ENCODE measurements at regions not wholly inside any gene's neighbourhood (a gene's known extent, or its start where the extent isn't known, plus 50 kb on each side); places are given as distances from the start of the nearest gene placed in this dataset.

DNA sequence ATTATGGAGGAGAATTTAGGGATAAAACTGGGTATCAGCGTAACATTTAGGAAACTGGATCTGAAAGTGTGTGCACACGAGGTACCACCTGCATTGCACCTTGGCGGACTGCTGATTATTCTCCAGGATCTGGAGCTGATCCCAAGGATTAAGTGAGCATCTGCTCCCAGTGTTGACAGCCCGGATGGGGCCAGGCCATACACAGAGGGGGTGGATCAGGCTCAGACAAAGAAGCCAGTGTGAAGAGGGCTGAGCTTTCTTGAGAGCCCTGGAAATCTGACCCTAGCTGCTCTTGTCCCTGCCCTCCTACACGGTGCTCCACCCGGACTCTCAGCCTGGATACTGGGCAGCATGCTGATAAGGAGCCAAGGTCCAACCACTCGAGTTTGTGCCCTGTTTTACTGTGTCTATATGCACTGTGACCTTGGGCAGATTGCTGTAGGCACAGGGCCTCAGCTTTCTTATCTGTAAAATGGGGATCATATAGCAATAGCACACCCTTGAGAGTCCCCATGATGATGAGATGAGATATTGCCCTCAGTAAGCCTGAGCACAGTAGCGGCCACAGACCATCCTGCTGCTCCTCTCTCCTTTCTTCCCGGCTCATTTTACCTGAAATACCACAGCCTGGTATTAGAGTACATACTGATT lies 396.8 kb upstream of the CELF4 start:
- DNase-seq = no peak
- no peaks in the 10 kb centered on the region for H3K36me3 ChIP-seq
- WGBS, 2 donors (ENCODE audit: low coverage in 1 of 2) = 59 to 100% methylated on average over 1 to 9 of the region's 9 CpGs
- H3K27ac ChIP-seq = no peak overlapping the region
- H3K4me1 ChIP-seq = no peaks in the 10 kb centered on the region
- TF ChIP-seq, protein P1, sequence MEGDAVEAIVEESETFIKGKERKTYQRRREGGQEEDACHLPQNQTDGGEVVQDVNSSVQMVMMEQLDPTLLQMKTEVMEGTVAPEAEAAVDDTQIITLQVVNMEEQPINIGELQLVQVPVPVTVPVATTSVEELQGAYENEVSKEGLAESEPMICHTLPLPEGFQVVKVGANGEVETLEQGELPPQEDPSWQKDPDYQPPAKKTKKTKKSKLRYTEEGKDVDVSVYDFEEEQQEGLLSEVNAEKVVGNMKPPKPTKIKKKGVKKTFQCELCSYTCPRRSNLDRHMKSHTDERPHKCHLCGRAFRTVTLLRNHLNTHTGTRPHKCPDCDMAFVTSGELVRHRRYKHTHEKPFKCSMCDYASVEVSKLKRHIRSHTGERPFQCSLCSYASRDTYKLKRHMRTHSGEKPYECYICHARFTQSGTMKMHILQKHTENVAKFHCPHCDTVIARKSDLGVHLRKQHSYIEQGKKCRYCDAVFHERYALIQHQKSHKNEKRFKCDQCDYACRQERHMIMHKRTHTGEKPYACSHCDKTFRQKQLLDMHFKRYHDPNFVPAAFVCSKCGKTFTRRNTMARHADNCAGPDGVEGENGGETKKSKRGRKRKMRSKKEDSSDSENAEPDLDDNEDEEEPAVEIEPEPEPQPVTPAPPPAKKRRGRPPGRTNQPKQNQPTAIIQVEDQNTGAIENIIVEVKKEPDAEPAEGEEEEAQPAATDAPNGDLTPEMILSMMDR (IDR thresholded peaks at IDR 0.05) = no peak
- no peak for TF ChIP-seq POLR2AphosphoS5 (IDR thresholded peaks at IDR 0.05)
- TF ChIP-seq EP300 (IDR thresholded peaks at IDR 0.05; ENCODE audit: low read depth) = no peak
- TF ChIP-seq POLR2A (IDR thresholded peaks at IDR 0.05) = no peak
- intact Hi-C loops (cut with DNase I; ENCODE audit: low total_unique reads) = no loop called here
- no peaks in the 10 kb centered on the region for H3K27me3 ChIP-seq
- no peaks in the 10 kb centered on the region for H3K9me3 ChIP-seq
- in situ Hi-C loops (cut with MboI; ENCODE audit: low pct_ligation_motif_present in 1 of 4, low pct_unique_long_range_greater_than_20kb in 1 of 4, low sequenced_read_pairs in 3 of 4) = no loop called here
- H3K4me3 ChIP-seq = no peak overlapping the region

- intact Hi-C loops (cut with DNase I; ENCODE audit: low total_unique reads) = no loop called here
- no peak for DNase-seq
Observed at GRCh38 chr18:37958499-37958898, 392.9 kb upstream of the CELF4 start.

GRCh38 chr18:37956902-37957301 lies 391.3 kb upstream of the CELF4 start:
- Histone ChIP-seq H3K9me3 (no peaks in the 10 kb centered on the region), H3K4me1 (no peaks in the 10 kb centered on the region), H3K27ac (no peak overlapping the region), H3K36me3 (no peaks in the 10 kb centered on the region), H3K4me3 (no peak overlapping the region), H3K27me3 (no peaks in the 10 kb centered on the region)
- WGBS, 2 donors (ENCODE audit: low coverage in 1 of 2) = 47 to 56% methylated on average over 4 of the region's 4 CpGs
- TF ChIP-seq POLR2A (IDR thresholded peaks at IDR 0.05) = no peak
- TF ChIP-seq, protein P1 (IDR thresholded peaks at IDR 0.05) = no peak
- in situ Hi-C loops (cut with MboI; ENCODE audit: low pct_ligation_motif_present in 1 of 4, low pct_unique_long_range_greater_than_20kb in 1 of 4, low sequenced_read_pairs in 3 of 4) (no loop called here), intact Hi-C loops (cut with DNase I; ENCODE audit: low total_unique reads) (no loop called here)
- DNase-seq = no peak

More at GRCh38 chr18:37958499-37958898, 392.9 kb upstream of the CELF4 start:
- H3K36me3 ChIP-seq = no peaks in the 10 kb centered on the region
- TF ChIP-seq POLR2AphosphoS5 (IDR thresholded peaks at IDR 0.05) (no peak), POLR2A (IDR thresholded peaks at IDR 0.05) (no peak), EP300 (IDR thresholded peaks at IDR 0.05; ENCODE audit: low read depth) (no peak)
- TF ChIP-seq, protein P1 (IDR thresholded peaks at IDR 0.05) = no peak
- H3K4me1 ChIP-seq = no peaks in the 10 kb centered on the region
- no peak overlapping the region for H3K27ac ChIP-seq
- no peaks in the 10 kb centered on the region for H3K27me3 ChIP-seq
- H3K9me3 ChIP-seq = no peaks in the 10 kb centered on the region
- in situ Hi-C loops (cut with MboI; ENCODE audit: low pct_ligation_motif_present in 1 of 4, low pct_unique_long_range_greater_than_20kb in 1 of 4, low sequenced_read_pairs in 3 of 4) = no loop called here
- H3K4me3 ChIP-seq = no peak overlapping the region
- WGBS, 2 donors (ENCODE audit: low coverage in 1 of 2) = 9 to 42% methylated on average over 1 to 3 of the region's 3 CpGs

- TF ChIP-seq EP300 (IDR thresholded peaks at IDR 0.05; ENCODE audit: low read depth) = no peak
- no peaks in the 10 kb centered on the region for H3K36me3 ChIP-seq
- no peaks in the 10 kb centered on the region for H3K9me3 ChIP-seq
- H3K4me3 ChIP-seq = no peak overlapping the region
- WGBS, 2 donors (ENCODE audit: low coverage in 1 of 2) = 39% methylated on average over 2 of the region's 2 CpGs; no CpG with 5 or more reads in 1 of the 2 donors
- no peak overlapping the region for H3K27ac ChIP-seq
- intact Hi-C loops (cut with DNase I; ENCODE audit: low total_unique reads) (no loop called here), in situ Hi-C loops (cut with MboI; ENCODE audit: low pct_ligation_motif_present in 1 of 4, low pct_unique_long_range_greater_than_20kb in 1 of 4, low sequenced_read_pairs in 3 of 4) (no loop called here)
- no peaks in the 10 kb centered on the region for H3K27me3 ChIP-seq
- no peaks in the 10 kb centered on the region for H3K4me1 ChIP-seq
- DNase-seq = no peak
Observed at GRCh38 chr18:37956020-37956419, 390.4 kb upstream of the CELF4 start.

DNA sequence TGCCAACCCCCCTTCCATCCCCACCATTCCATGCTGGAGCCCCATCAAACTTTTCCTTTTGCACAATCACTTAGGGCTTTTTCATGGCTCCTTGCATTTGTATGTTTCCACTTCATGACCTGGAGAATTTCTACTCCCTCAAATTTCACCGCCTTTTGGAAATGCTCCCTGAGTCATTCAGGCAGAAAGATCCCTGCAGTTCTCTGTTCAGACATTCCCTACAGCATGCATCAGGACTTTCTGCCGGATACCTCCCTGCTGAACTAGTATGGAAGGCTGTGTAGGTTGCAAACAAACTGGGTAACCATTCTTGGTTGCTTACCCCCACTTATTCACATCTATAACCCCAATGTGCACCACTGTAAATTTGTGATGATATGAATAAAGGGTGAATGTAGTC lies 389.6 kb upstream of the CELF4 start:
- Histone ChIP-seq H3K4me1 (no peaks in the 10 kb centered on the region), H3K4me3 (no peak overlapping the region), H3K27ac (no peak overlapping the region), H3K9me3 (no peaks in the 10 kb centered on the region), H3K27me3 (no peaks in the 10 kb centered on the region), H3K36me3 (no peaks in the 10 kb centered on the region)
- no peak for DNase-seq
- in situ Hi-C loops (cut with MboI; ENCODE audit: low pct_ligation_motif_present in 1 of 4, low pct_unique_long_range_greater_than_20kb in 1 of 4, low sequenced_read_pairs in 3 of 4) = no loop called here
- intact Hi-C loops (cut with DNase I; ENCODE audit: low total_unique reads) = no loop called here
- whole genome bisulfite sequencing, 2 donors (ENCODE audit: low coverage in 1 of 2) = 36 to 83% methylated on average over 2 of the region's 2 CpGs
- TF ChIP-seq, protein P1 (IDR thresholded peaks at IDR 0.05) = no peak
- TF ChIP-seq EP300 (IDR thresholded peaks at IDR 0.05; ENCODE audit: low read depth) (no peak), POLR2AphosphoS5 (IDR thresholded peaks at IDR 0.05) (no peak), POLR2A (IDR thresholded peaks at IDR 0.05) (no peak)
